K562 (cell line): ENCODE measurements at regions not wholly inside any gene's neighbourhood (a gene's known extent, or its start where the extent isn't known, plus 50 kb on each side); places are given as distances from the start of the nearest gene placed in this dataset.

Source experiments
- ATF1 ChIP-seq, 2 experiments: fragments of 450-650 bp in 1 of 2; IDR thresholded peaks; 2 replicates each; pipeline ENCODE4 v1.6.1; 2016; ENCODE audit warnings: missing compliant biosample characterization in 1 of 2, missing genetic modification characterization in 1 of 2
- KDM1A ChIP-seq, 2 experiments: fragments of 450-650 bp; IDR thresholded peaks; 2 replicates each; pipeline ENCODE4 v1.6.1; 2016; ENCODE audit warnings: mild to moderate bottlenecking in 2 of 2
- MAFG ChIP-seq: fragments of 450-650 bp; conservative IDR thresholded peaks from 2 replicates; pipeline ENCODE4 v1.6.1; 2016; ENCODE audit warnings: missing genetic modification characterization, missing compliant biosample characterization
- NR4A1 ChIP-seq, 2 experiments: fragments of 250-450 bp in 1 of 2; fragments of 450-650 bp in 1 of 2; sonication (Bioruptor Pico) in 1 of 2; IDR thresholded peaks; 2 replicates each; pipeline versions ENCODE4 v1.4.0 to v1.6.1; 2016 to 2020; ENCODE audit warnings: mild to moderate bottlenecking in 2 of 2, missing compliant biosample characterization in 1 of 2, missing genetic modification characterization in 1 of 2, moderate library complexity in 1 of 2
- RBM25 ChIP-seq: fragments of 200-400 bp; formaldehyde crosslinking; IDR thresholded peaks from 2 replicates; pipeline ENCODE4 v1.6.1; 2018; ENCODE audit warnings: low read length, low read depth, moderate library complexity; ENCODE audit not compliant: severe bottlenecking
- RFX7 ChIP-seq: fragments of 250-450 bp; sonication (Bioruptor Pico); IDR thresholded peaks from 2 replicates; pipeline ENCODE4 v1.5.1; 2021; ENCODE audit warnings: mild to moderate bottlenecking
- SMARCA4 ChIP-seq: fragments of 450-650 bp; IDR thresholded peaks from 2 replicates; pipeline ENCODE4 v1.6.1; 2016
- TCF7 ChIP-seq: sonication (generic); IDR thresholded peaks from 2 replicates; pipeline ENCODE4 v1.6.1; 2016; ENCODE audit warnings: antibody characterized with exemption, borderline replicate concordance
- TEAD1 ChIP-seq, 2 experiments: fragments of 450-650 bp in 1 of 2; sonication (generic) in 1 of 2; formaldehyde crosslinking; IDR thresholded peaks; 2 replicates each; pipeline versions ENCODE4 v1.4.0 to v1.8.0; 2020 to 2022; ENCODE audit warnings: mild to moderate bottlenecking in 2 of 2, missing genetic modification reagents in 1 of 2
- ZFP1 ChIP-seq: fragments of 450-650 bp; formaldehyde crosslinking; IDR thresholded peaks from 2 replicates; pipeline ENCODE4 v1.4.0; 2020; ENCODE audit warnings: mild to moderate bottlenecking, mixed read lengths
- ZFP30 ChIP-seq: fragments of 250-450 bp; sonication (Bioruptor Pico); IDR thresholded peaks from 2 replicates; pipeline ENCODE4 v1.8.0; 2022; ENCODE audit warnings: moderate library complexity, mild to moderate bottlenecking, inconsistent platforms, borderline replicate concordance
- ZFPM2 ChIP-seq: fragments of 250-450 bp; sonication (Bioruptor Pico); IDR thresholded peaks from 2 replicates; pipeline ENCODE4 v1.5.1; 2022; ENCODE audit warnings: mild to moderate bottlenecking
- ZFX ChIP-seq: sonication (generic); formaldehyde crosslinking; IDR thresholded peaks from 2 replicates; pipeline ENCODE4 v1.8.0; 2022; ENCODE audit warnings: mild to moderate bottlenecking, missing genetic modification reagents, moderate library complexity
- ZNF436 ChIP-seq: fragments of 250-450, 450-650 bp; sonication (Bioruptor Pico); formaldehyde crosslinking; IDR thresholded peaks from 2 replicates; pipeline ENCODE4 v1.7.0; 2020; ENCODE audit warnings: mild to moderate bottlenecking
- ZNF507 ChIP-seq: conservative IDR thresholded peaks from 2 replicates; pipeline ENCODE4 v1.6.1; 2017; ENCODE audit warnings: missing genetic modification characterization, missing compliant biosample characterization
- TF ChIP-seq, protein P1 (sequence below), 2 experiments: IDR thresholded peaks; 2 replicates each; pipeline ENCODE4 v1.6.1; 2011; ENCODE audit warnings: borderline replicate concordance in 1 of 2, control low read depth in 1 of 2, low read depth in 1 of 2, low read length in 1 of 2, mild to moderate bottlenecking in 1 of 2, mixed read lengths in 1 of 2, moderate library complexity in 1 of 2; ENCODE audit not compliant: insufficient read depth in 1 of 2, insufficient read length in 1 of 2, poor library complexity in 1 of 2, severe bottlenecking in 1 of 2; ENCODE audit errors: extremely low read depth in 1 of 2
- TF ChIP-seq, protein P2 (sequence below), 3 experiments: fragments of 200-800 bp in 1 of 3; sonication (Bioruptor generic) in 1 of 3; sonication (generic) in 1 of 3; formaldehyde crosslinking in 1 of 3; IDR thresholded peaks; 2 replicates each; pipeline versions ENCODE4 v1.6.1 to v1.8.0; 2016 to 2022; ENCODE audit warnings: mild to moderate bottlenecking in 2 of 3, missing compliant biosample characterization in 2 of 3, missing genetic modification characterization in 2 of 3, missing genetic modification reagents in 1 of 3
- TF ChIP-seq, protein P3 (sequence below): sonication (generic); formaldehyde crosslinking; IDR thresholded peaks from 2 replicates; pipeline ENCODE4 v1.9.0; 2022; ENCODE audit warnings: mild to moderate bottlenecking, missing genetic modification reagents
- TF ChIP-seq, protein P4 (sequence below): fragments of 450-650 bp; IDR thresholded peaks from 2 replicates; pipeline ENCODE4 v1.6.1; 2016; ENCODE audit warnings: mild to moderate bottlenecking

DNA sequence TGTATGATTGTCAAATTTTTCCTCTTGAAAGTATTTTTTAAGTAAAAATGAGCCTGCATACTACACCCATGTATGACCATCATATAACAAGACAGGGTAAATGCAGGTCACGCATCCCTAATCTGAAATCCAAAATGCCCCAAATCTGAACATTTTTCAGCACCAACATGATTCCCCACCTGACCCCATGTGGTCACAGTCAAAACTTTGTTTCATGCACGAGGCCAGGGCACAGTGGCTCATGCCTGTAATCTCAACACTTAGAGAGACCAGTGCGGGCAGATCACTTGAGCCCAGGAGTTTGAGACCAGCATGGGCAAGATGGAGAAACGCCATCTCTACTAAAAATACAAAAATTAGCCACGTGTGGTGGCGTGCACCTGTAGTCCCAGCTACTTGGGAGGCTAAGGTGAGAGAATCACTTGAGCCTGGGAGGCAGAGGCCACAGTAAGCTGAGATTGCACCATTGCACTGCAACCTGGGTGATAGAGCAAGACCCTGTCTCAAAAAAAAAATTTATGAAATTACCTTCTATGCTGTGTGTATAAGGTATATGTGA is 63.7 kb upstream of the NPAS1 start (continued):
- TF ChIP-seq, protein P1, sequence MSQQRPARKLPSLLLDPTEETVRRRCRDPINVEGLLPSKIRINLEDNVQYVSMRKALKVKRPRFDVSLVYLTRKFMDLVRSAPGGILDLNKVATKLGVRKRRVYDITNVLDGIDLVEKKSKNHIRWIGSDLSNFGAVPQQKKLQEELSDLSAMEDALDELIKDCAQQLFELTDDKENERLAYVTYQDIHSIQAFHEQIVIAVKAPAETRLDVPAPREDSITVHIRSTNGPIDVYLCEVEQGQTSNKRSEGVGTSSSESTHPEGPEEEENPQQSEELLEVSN (IDR thresholded peaks at IDR 0.05; ENCODE audit: borderline replicate concordance in 1 of 2, extremely low read depth in 1 of 2, insufficient read depth in 1 of 2, insufficient read length in 1 of 2, low read depth in 1 of 2, low read length in 1 of 2, poor library complexity in 1 of 2, severe bottlenecking in 1 of 2) = peak in 1 of 2 experiments; percentile 27
- no peak for TF ChIP-seq MAFG (tag)
- peak; percentile 28 for TF ChIP-seq RBM25
- no peak for TF ChIP-seq ZNF436 (CRISPR knock-in tag)
- TF ChIP-seq ZFP1 (CRISPR knock-in tag) = no peak
- no peak for TF ChIP-seq ZFX (CRISPR knock-in tag)
- TF ChIP-seq ZFPM2 (CRISPR knock-in tag) = no peak
- no peak for TF ChIP-seq TEAD1 (CRISPR knock-in tag; IDR thresholded peaks at IDR 0.05)
- TF ChIP-seq ZNF507 (tag) = no peak
- no peak for TF ChIP-seq ZFP30 (CRISPR knock-in tag)
- TF ChIP-seq SMARCA4 = no peak
- TF ChIP-seq KDM1A (IDR thresholded peaks at IDR 0.05) = peak; percentile 27 to 33; a peak in 2 of 4 replicates
- TF ChIP-seq NR4A1 (CRISPR knock-in tag; IDR thresholded peaks at IDR 0.05) = no peak
- no peak for TF ChIP-seq NR4A1 (tag; IDR thresholded peaks at IDR 0.05)
- TF ChIP-seq, protein P2, sequence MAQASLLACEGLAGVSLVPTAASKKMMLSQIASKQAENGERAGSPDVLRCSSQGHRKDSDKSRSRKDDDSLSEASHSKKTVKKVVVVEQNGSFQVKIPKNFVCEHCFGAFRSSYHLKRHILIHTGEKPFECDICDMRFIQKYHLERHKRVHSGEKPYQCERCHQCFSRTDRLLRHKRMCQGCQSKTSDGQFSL (CRISPR knock-in tag; IDR thresholded peaks at IDR 0.05) = no peak
- TF ChIP-seq, protein P2 (tag; IDR thresholded peaks at IDR 0.05) = no peak
- TF ChIP-seq ATF1 (CRISPR knock-in tag; IDR thresholded peaks at IDR 0.05) = no peak
- TF ChIP-seq ATF1 (tag; IDR thresholded peaks at IDR 0.05) = no peak
- TF ChIP-seq, protein P3, sequence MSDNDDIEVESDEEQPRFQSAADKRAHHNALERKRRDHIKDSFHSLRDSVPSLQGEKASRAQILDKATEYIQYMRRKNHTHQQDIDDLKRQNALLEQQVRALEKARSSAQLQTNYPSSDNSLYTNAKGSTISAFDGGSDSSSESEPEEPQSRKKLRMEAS = peak; percentile 53
- TF ChIP-seq, protein P4, sequence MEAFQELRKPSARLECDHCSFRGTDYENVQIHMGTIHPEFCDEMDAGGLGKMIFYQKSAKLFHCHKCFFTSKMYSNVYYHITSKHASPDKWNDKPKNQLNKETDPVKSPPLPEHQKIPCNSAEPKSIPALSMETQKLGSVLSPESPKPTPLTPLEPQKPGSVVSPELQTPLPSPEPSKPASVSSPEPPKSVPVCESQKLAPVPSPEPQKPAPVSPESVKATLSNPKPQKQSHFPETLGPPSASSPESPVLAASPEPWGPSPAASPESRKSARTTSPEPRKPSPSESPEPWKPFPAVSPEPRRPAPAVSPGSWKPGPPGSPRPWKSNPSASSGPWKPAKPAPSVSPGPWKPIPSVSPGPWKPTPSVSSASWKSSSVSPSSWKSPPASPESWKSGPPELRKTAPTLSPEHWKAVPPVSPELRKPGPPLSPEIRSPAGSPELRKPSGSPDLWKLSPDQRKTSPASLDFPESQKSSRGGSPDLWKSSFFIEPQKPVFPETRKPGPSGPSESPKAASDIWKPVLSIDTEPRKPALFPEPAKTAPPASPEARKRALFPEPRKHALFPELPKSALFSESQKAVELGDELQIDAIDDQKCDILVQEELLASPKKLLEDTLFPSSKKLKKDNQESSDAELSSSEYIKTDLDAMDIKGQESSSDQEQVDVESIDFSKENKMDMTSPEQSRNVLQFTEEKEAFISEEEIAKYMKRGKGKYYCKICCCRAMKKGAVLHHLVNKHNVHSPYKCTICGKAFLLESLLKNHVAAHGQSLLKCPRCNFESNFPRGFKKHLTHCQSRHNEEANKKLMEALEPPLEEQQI = no peak
- no peak for TF ChIP-seq TCF7
- TF ChIP-seq RFX7 = no peak
